Spinal cord (tissue), 9 donors: ENCODE measurements at regions not wholly inside any gene's neighbourhood (a gene's known extent, or its start where the extent isn't known, plus 50 kb on each side); places are given as distances from the start of the nearest gene placed in this dataset.
A peak's percentile ranks its signal among the peaks of the same experiment; 100 is the strongest.

Experiments
- DNase-seq, 6 donors: peaks; one replicate each; pipeline versions ENCODE4 v3.0.0 to v3.0.0-alpha.2; 2013 to 2015; ENCODE audit warnings: low spot score in 6 of 6, low read depth in 4 of 6
- H3K27ac ChIP-seq: one replicate; pipeline ENCODE4 v1.5.1; 2013; ENCODE audit warnings: low read depth, low read length, control low read depth
- H3K27me3 ChIP-seq: one replicate; pipeline ENCODE4 v1.6.1; 2013; ENCODE audit warnings: low read length; ENCODE audit not compliant: control insufficient read depth, insufficient read depth
- H3K36me3 ChIP-seq: one replicate; pipeline ENCODE4 v1.6.1; 2013; ENCODE audit warnings: low read length; ENCODE audit not compliant: control insufficient read depth, insufficient read depth
- H3K4me1 ChIP-seq: one replicate; pipeline ENCODE4 v1.6.1; 2013; ENCODE audit warnings: low read length; ENCODE audit not compliant: control insufficient read depth, insufficient read depth
- H3K4me3 ChIP-seq: one replicate; pipeline ENCODE4 v1.5.1; 2013; ENCODE audit warnings: low read depth, low read length, control low read depth
- H3K9me3 ChIP-seq: one replicate; pipeline ENCODE4 v1.6.1; 2013; ENCODE audit warnings: low read length; ENCODE audit not compliant: control insufficient read depth, insufficient read depth
- WGBS: methylation state at CpG from one replicate; pipeline ENCODE4 v1.1.5; 2013; ENCODE audit warnings: missing lambda C conversion rate; ENCODE audit not compliant: insufficient coverage; 5-methylcytosine and 5-hydroxymethylcytosine counted together
- donor health status: healthy.

DNA sequence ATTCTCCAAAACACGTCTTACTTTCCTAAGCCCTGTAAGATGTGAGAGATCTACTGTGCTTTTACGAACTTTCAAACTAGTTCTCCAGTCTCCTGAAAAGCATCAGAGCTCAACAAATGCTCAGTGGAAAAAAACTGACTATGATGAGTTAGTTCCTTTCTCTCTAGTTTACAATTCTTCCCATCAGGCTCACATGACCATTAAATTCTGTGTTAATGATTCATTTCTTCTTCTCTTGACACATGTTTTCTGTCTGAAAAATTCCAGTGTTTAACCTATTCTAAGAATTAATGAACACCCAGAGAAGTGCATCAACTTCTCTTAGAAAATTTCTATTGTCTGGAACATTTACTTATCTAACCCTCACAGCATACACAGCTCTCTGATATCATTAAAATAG is 844.3 kb downstream of the SI start:
- no peak overlapping the region for H3K4me3 ChIP-seq
- DNase-seq, result no peak
- H3K27ac ChIP-seq, result no peak overlapping the region
- WGBS, result no CpG with 5 or more reads among the region's 2 CpGs
- H3K9me3 ChIP-seq, result no peaks in the 10 kb centered on the region
- no peaks in the 10 kb centered on the region for H3K27me3 ChIP-seq
- no peaks in the 10 kb centered on the region for H3K4me1 ChIP-seq
- no peaks in the 10 kb centered on the region for H3K36me3 ChIP-seq

DNA sequence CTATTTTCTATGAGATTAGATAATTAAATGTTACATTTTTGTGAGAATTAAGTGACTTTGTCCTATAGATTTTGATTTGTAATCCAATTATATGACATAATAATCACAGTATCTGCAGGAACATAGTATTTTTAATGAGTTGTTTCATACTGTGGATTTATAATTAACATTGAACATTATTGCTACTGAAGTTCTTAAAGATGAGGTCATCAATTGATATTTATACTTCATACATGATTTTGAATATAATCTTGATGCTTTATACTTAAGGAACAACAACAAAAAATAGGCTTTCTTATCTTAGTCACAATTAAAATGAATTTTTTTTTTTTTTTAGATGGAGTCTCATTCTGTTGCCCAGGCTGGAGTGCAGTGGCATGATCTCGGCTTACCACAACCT is 846.6 kb downstream of the SI start:
- no peak overlapping the region for H3K4me3 ChIP-seq
- DNase-seq, result no peak
- H3K4me1 ChIP-seq, result no peaks in the 10 kb centered on the region
- no peaks in the 10 kb centered on the region for H3K36me3 ChIP-seq
- H3K27me3 ChIP-seq, result no peaks in the 10 kb centered on the region
- H3K27ac ChIP-seq, result no peak overlapping the region
- H3K9me3 ChIP-seq, result no peaks in the 10 kb centered on the region
- 100% methylated on average over 1 of the region's 1 CpG for WGBS

- Histone ChIP-seq H3K9me3 (no peaks in the 10 kb centered on the region), H3K4me3 (no peak overlapping the region), H3K36me3 (no peaks in the 10 kb centered on the region), H3K4me1 (no peaks in the 10 kb centered on the region), H3K27ac (no peak overlapping the region), H3K27me3 (no peaks in the 10 kb centered on the region)
- WGBS, result 81% methylated on average over 3 of the region's 3 CpGs
- no peak for DNase-seq
These were observed 847.8 kb downstream of the SI start for GRCh38 chr3:164230385-164231094.

DNA sequence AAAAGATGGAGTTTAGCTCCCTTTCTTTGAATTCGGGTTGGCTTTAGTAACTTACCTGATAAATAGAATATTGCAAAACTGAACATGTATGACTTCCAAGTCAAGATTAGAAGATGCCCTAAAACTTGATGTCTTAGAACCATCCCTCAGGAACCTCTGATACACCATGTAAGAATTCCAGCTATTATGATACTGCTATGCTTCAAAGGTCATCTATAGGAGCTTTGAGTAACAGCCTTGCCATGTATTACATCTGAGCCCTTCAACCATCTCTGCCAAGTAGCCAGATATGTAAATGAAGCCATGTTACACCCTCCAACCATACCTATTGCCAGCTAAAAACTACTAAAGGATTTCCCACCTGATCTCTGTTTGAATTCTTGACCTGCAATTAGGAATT is 854.2 kb downstream of the SI start:
- no CpG with 5 or more reads among the region's 1 CpG for WGBS
- no peaks in the 10 kb centered on the region for H3K36me3 ChIP-seq
- H3K4me1 ChIP-seq, result no peaks in the 10 kb centered on the region

GRCh38 chr3:164222197-164222596 is 856.1 kb downstream of the SI start:
- H3K4me3 ChIP-seq, result no peak overlapping the region
- H3K9me3 ChIP-seq, result no peaks in the 10 kb centered on the region
- DNase-seq, result peak in 3 of 6 donors; percentile 2 to 60 (median 30)
- H3K36me3 ChIP-seq, result no peaks in the 10 kb centered on the region
- no peak overlapping the region for H3K27ac ChIP-seq
- WGBS, result 28% methylated on average over 2 of the region's 3 CpGs
- H3K27me3 ChIP-seq, result no peaks in the 10 kb centered on the region
- H3K4me1 ChIP-seq, result no peaks in the 10 kb centered on the region

More for the DNA sequence above, 854.2 kb downstream of the SI start:
- H3K9me3 ChIP-seq, result no peaks in the 10 kb centered on the region
- H3K27me3 ChIP-seq, result no peaks in the 10 kb centered on the region
- no peak overlapping the region for H3K4me3 ChIP-seq
- no peak overlapping the region for H3K27ac ChIP-seq
- DNase-seq, result no peak

GRCh38 chr3:164221297-164221696 is 857.0 kb downstream of the SI start:
- Histone ChIP-seq H3K9me3 (no peaks in the 10 kb centered on the region), H3K4me1 (no peaks in the 10 kb centered on the region), H3K4me3 (no peak overlapping the region), H3K27me3 (no peaks in the 10 kb centered on the region), H3K27ac (no peak overlapping the region), H3K36me3 (no peaks in the 10 kb centered on the region)
- DNase-seq, result no peak
- no CpG with 5 or more reads among the region's 1 CpG for WGBS

DNA sequence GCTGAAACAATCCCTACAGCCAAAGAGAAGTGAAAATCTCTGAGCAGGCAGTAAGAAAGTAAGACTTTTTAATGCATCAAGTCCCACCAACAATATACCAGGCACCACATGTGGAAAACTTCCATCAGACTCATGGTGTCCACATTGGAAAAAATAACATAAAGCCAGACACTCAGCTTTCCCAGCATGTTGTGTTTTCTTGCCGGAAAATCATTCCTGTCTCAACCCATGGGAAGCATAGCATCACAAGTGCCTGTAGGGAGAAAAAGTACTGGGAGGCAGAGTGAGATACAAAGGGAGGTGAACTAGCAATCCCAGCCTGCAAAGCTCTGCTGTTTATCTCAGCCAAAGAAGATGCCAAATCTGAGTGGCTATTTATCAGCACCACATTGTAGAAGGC is 868.9 kb downstream of the SI start:
- H3K27me3 ChIP-seq, result no peaks in the 10 kb centered on the region
- DNase-seq, result no peak
- H3K27ac ChIP-seq, result no peak overlapping the region
- WGBS, result 89% methylated on average over 1 of the region's 1 CpG
- no peak overlapping the region for H3K4me3 ChIP-seq
- H3K9me3 ChIP-seq, result no peaks in the 10 kb centered on the region
- H3K4me1 ChIP-seq, result no peaks in the 10 kb centered on the region
- no peaks in the 10 kb centered on the region for H3K36me3 ChIP-seq

- no peak overlapping the region for H3K27ac ChIP-seq
- H3K4me3 ChIP-seq, result no peak overlapping the region
- H3K27me3 ChIP-seq, result no peaks in the 10 kb centered on the region
- DNase-seq, result peak in 1 of 6 donors; percentile 17
- no peaks in the 10 kb centered on the region for H3K4me1 ChIP-seq
- H3K9me3 ChIP-seq, result no peaks in the 10 kb centered on the region
- WGBS, result 60% methylated on average over 2 of the region's 2 CpGs
- H3K36me3 ChIP-seq, result no peaks in the 10 kb centered on the region
These were observed 869.5 kb downstream of the SI start for GRCh38 chr3:164208821-164209220.

- Histone ChIP-seq H3K27me3 (no peaks in the 10 kb centered on the region), H3K4me3 (no peak overlapping the region), H3K4me1 (no peaks in the 10 kb centered on the region), H3K36me3 (no peaks in the 10 kb centered on the region), H3K9me3 (no peaks in the 10 kb centered on the region), H3K27ac (no peak overlapping the region)
- no peak for DNase-seq
- WGBS, result no CpG with 5 or more reads among the region's 2 CpGs
These were observed 870.2 kb downstream of the SI start for GRCh38 chr3:164208048-164208447.

GRCh38 chr3:164200053-164200823 is 878.1 kb downstream of the SI start:
- no peaks in the 10 kb centered on the region for H3K4me1 ChIP-seq
- H3K27me3 ChIP-seq, result no peaks in the 10 kb centered on the region
- no peak overlapping the region for H3K4me3 ChIP-seq
- DNase-seq, result no peak
- H3K36me3 ChIP-seq, result no peaks in the 10 kb centered on the region
- WGBS, result no CpG with 5 or more reads among the region's 1 CpG
- no peaks in the 10 kb centered on the region for H3K9me3 ChIP-seq
- no peak overlapping the region for H3K27ac ChIP-seq
